ENCODE measurements at regions not wholly inside any gene's neighbourhood (a gene's known extent, or its start where the extent isn't known, plus 50 kb on each side); places are given as distances from the start of the nearest gene placed in this dataset.

GRCh38 chr2:75925331-75926024 is 214.8 kb upstream of the GCFC2 start:
- TF ChIP-seq CTCF (conservative IDR thresholded peaks at IDR 0.05), result no peak
- no peaks in the 10 kb centered on the region for H3K27me3 Mint-ChIP-seq
- DNase-seq (ENCODE audit: extremely low spot score, unreplicated experiment), result no peak
- no peaks in the 10 kb centered on the region for H3K9me3 Mint-ChIP-seq
- H3K27ac Mint-ChIP-seq, result no peak overlapping the region
- H3K36me3 Mint-ChIP-seq, result no peaks in the 10 kb centered on the region
- peaks cover 8% of the 10 kb centered on the region for H3K4me1 Mint-ChIP-seq (ENCODE audit: unreplicated experiment)
- H3K4me3 Mint-ChIP-seq, result no peak overlapping the region

- Mint-ChIP-seq H3K4me1 (ENCODE audit: unreplicated experiment) (peaks cover 8% of the 10 kb centered on the region), H3K36me3 (no peaks in the 10 kb centered on the region), H3K27ac (no peak overlapping the region)
Observed at GRCh38 chr2:75922191-75922590, 211.5 kb upstream of the GCFC2 start.

GRCh38 chr2:75920859-75921551 is 210.3 kb upstream of the GCFC2 start:
- Mint-ChIP-seq H3K36me3 (no peaks in the 10 kb centered on the region), H3K27ac (peak overlapping the region; percentile 12), H3K9me3 (no peaks in the 10 kb centered on the region)

More at GRCh38 chr2:75922191-75922590, 211.5 kb upstream of the GCFC2 start:
- Mint-ChIP-seq H3K27me3 (peaks cover 5% of the 10 kb centered on the region), H3K9me3 (no peaks in the 10 kb centered on the region), H3K4me3 (no peak overlapping the region)
- TF ChIP-seq CTCF (conservative IDR thresholded peaks at IDR 0.05), result no peak
- no peak for DNase-seq (ENCODE audit: extremely low spot score, unreplicated experiment)

DNA sequence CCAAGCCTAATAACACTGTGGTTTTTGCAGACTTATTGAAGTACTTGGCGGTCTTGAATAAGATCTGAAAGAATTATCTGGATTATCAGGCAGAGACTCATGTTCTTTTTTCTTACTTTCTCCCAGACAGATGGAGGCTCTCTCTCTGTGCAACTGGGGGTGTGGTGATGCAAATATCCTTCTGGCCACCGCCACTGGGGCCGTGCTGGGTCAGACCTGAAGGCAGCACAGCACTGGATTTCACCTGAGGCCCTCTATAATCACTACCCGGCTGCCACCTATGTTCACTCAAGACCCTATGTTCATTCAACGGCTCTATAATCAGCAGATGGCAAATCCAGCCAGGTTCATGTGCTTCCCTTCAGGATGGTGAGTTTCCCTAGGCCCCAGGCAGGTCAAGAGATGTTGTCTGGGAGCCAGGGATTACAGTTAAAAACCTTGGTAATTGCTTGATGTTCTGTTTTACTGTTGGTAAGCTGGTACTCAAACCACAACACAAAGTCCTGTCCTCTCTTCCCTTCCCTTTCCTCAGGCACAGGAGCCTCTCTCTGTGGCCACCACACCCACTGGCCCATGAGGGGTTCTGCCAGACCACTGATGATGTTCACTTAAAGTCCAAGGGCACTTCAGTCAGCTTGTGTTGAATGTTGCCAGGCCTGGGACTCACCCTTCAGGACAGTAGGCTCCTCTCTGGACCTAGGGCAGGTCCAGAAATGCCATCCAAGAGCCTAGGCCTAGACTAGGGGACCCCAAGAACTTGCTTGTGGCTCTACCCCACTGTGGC is 205.3 kb upstream of the GCFC2 start:
- peaks cover 5% of the 10 kb centered on the region for H3K27me3 Mint-ChIP-seq

More at GRCh38 chr2:75920859-75921551, 210.3 kb upstream of the GCFC2 start:
- no peak for DNase-seq (ENCODE audit: extremely low spot score, unreplicated experiment)
- peak overlapping the region; percentile 4 for H3K4me3 Mint-ChIP-seq
- H3K4me1 Mint-ChIP-seq (ENCODE audit: unreplicated experiment), result peaks cover 8% of the 10 kb centered on the region
- H3K27me3 Mint-ChIP-seq, result peaks cover 5% of the 10 kb centered on the region
- no peak for TF ChIP-seq CTCF (conservative IDR thresholded peaks at IDR 0.05)

More for the DNA sequence above, 205.3 kb upstream of the GCFC2 start:
- TF ChIP-seq CTCF (conservative IDR thresholded peaks at IDR 0.05), result no peak
- Mint-ChIP-seq H3K27ac (no peak overlapping the region), H3K4me3 (no peak overlapping the region), H3K36me3 (no peaks in the 10 kb centered on the region), H3K4me1 (ENCODE audit: unreplicated experiment) (peaks cover 2% of the 10 kb centered on the region), H3K9me3 (no peaks in the 10 kb centered on the region)
- DNase-seq (ENCODE audit: extremely low spot score, unreplicated experiment), result no peak

Measured in type B pancreatic cell (in vitro differentiated cells).